Stimulated activated CD4-positive, alpha-beta T cell treated with anti-CD3 and anti-CD28 coated beads, TNF-alpha, amount 100 ng/mL, for 1 hour (primary cell): ENCODE measurements at regions not wholly inside any gene's neighbourhood (a gene's known extent, or its start where the extent isn't known, plus 50 kb on each side); places are given as distances from the start of the nearest gene placed in this dataset.
A peak's percentile ranks its signal among the peaks of the same experiment; 100 is the strongest.

Experiments used
- DNase-seq, 3 donors: peaks; one replicate each; pipeline ENCODE4 v3.0.0-alpha.2; 2020; ENCODE audit warnings: low read depth in 3 of 3, low spot score in 1 of 3

DNA sequence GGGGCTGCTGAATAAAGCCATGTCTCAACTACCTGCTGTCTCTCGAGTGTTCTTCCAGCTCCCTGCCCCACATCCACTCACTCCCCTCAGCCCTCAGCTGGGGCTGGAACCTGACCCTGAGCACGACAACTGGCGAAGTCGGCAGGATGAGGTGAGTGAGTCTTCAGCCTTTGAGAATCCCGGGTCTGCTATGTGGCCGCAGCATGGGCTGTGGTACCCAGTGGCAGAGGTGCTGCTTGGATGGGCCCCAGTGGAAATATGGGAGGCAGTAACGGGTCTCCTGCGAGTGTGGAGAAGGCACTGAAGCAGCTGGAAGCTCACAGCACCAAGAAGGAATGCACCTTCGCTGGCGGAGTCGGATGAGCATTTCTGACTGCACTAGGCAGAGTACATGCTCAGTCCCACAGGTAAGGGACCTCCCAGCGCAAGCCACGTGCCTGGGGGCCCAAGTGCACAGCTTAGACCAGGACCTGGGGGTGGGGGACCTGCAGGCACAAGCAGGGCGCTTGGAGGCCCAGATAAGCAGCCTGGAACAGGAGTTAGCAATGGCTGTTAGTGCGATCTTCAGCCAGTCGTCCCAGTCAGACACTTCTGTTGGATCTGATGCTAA is 95.5 kb upstream of the TMPO start:
- no peak for DNase-seq

DNA sequence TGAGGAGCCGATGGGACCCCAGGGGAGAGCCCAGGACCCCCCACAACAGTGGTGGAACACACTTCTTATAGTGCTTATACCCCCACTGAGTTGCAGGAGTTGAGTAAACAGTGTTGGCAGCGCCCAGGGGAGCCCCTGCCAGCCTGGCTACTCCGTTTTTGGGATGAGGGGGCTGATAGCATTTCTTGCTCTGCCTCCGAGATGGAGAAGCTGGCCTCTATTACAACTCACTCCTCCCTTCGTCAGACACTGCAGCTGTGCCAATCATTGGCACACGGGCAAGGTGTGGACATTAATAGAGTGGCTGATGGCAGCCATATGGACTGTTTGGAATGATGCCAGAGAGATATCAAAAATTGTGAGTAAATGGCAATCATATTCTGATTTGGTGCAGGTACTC is 94.9 kb upstream of the TMPO start:
- no peak for DNase-seq

DNA sequence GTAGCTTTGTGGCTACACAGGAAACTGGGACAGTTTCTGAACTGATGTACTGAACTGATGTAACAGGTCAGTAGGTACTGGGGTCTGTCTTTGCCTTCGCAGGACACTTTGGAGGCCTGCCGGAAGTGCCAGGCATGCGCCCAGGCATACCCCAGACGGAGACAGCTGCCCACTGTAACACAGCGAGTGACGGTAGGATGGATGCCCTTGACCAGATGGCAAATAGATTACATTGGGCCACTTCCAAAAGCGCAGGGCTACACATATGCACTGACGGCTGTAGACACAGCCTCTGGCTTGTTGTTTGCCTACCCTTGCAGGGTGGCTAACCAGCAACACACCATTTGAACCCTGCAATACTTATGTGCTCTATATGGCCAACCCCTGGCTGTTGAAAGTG is 94.1 kb upstream of the TMPO start:
- DNase-seq: no peak

DNA sequence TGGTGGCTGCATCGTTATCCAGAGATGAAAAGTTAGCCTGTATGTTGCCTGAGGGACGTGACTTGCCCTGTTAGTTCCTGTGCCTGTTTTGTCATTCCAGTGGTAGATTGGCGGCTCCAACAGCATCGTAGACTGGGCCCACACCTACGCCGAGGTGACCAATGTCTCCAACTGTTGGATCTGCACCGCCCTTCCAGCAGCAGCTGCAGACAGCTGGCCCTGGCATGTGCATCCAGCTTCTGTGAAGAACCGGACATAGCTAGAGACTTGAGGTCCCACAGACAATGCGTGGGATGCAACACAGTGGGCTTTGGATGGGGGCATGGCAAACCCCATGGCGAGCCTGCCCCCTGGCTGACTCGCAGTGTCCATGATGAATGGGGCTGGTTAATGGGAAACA is 93.0 kb upstream of the TMPO start:
- no peak for DNase-seq

- no peak for DNase-seq
Observed at GRCh38 chr12:98422812-98423211, 92.6 kb upstream of the TMPO start.

DNA sequence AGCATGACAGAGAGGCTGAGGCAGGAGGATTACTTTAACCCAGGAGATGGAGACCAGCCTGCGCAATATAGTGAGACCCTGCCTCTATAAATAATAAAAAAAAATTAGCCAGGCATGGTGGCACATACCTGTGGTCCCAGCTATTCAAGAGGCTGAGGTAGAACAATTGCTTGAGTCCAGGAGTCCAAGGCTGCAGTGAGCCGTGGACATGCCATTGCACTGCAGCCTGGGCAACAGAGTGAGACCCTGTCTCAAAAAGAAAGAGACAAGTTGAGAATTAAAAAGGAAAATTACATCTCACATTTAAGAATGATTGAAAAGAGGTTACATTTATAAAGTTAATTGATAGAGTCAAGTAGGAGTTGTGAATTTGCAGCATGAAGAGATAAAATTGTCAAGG is 91.4 kb upstream of the TMPO start:
- no peak for DNase-seq

DNA sequence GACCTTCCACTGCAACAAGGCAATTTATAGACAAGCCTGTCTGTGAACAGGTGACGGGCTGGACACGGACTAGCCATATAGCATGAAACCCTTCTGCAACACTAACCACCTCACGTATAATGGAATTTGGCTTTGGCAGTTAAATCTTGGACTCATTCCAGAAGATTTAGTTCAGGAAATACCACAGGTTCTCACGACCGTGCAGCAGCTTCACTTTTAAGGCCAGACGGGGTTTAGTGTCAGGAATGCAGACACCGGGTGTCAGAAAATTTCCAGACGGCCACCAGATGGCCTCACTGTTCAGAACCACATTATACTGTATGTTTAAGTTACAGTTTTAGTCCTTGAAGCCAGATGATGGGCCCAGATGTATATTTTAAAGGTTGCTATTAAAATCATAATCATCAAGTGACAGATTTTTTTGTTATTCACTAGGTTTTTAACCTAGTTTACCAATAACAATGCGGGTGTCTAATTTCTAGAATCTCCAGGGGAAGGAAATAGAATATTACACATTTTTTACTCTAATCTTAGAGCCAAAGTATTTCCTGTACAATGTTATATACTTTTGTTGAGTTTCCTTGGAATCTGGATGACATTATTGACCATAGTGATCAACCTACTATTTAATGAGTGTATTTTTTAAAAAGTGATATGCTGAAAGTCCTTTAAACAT is 90.5 kb upstream of the TMPO start:
- DNase-seq: peak; percentile 2 to 21 (median 6)

DNA sequence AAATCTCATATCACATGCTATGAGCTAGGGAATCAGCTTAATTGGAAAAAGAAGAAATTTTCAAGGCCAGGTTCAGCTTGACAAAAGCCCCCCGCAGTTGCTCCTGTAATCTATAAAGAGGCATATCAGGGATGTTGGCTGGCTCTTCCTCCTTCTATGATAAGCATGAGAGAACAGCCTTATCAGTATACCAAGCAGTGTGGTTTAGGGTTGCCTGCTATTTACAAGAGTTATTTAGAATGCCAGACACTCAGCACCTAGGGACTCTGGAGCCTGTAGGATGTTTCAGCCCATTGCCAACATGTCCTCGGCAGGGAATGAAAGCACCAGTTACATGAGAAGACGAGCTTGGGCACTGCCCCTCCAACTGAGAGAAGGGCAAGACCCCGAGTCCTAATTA is 89.5 kb upstream of the TMPO start:
- DNase-seq: no peak

DNA sequence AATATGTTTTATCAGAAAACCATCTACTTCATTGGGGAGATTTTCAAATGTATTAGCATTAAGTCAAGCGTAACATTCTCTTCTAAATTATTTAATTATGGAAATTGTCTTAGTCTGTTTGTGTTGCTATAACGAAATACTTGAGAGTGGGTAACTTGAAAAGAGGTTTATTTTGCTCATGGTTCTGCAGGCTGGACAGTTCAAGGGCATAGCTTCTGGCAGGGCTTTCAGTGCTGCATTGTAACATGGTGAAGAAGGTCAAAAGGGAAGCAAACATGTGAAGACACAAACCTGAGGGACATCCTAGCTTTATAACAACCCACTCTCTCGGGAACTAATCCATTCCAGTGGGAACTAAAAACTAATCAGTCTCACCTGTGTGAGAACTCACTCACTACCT is 84.3 kb upstream of the TMPO start:
- no peak for DNase-seq

DNA sequence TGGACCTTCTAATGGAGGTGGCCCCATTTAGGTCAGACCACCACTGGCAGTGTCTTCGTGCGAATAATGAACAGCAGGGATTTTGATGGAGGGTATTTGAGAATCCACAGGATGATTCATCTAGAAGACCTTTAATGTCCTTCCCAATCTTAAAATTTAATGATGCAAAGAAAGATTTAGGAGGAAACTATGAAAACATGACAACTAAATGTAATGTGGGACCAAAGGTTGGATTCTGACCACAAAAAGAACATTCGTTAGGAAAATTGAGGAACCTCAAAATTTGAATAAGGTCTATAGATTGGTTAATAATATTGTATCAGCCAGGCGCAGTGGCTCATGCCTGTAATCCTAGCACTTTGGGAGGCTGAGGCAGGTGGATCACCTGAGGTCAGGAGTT is 78.2 kb upstream of the TMPO start:
- DNase-seq: no peak

DNA sequence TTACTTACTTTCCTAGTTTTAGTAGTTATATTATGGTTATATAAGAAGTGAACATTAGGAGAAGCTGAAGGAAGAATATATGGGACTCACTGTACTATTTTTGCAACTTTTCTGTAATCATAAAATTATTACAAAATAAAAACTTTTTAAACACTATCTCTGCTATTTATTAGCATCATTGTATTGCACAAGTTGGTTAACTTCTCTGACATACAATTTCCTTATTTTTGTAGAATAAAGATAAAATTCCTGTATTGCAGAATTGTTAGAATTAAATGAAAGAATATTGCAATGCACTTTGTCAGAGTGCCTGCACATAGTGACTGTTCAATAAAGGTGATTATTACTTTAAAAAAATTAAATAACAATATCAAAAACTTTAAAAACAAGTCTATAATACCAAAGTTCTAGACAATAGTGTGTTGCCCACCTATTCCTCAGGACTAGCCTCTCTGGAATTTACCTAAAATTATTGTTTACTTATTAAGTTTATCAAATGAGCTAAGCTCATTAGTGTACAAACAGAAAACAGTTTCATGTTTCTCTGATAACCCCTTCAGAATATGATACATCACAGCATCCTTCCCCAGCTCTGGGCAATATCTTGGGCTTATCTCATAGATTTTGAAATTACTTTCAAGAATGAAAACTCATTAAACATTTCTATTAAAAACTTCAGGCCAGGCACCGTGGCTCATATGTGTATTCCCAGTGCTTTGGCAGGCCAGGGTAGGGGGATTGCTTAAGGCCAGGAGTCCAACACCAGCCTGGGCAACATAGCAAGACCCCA is 77.4 kb upstream of the TMPO start:
- no peak for DNase-seq

DNA sequence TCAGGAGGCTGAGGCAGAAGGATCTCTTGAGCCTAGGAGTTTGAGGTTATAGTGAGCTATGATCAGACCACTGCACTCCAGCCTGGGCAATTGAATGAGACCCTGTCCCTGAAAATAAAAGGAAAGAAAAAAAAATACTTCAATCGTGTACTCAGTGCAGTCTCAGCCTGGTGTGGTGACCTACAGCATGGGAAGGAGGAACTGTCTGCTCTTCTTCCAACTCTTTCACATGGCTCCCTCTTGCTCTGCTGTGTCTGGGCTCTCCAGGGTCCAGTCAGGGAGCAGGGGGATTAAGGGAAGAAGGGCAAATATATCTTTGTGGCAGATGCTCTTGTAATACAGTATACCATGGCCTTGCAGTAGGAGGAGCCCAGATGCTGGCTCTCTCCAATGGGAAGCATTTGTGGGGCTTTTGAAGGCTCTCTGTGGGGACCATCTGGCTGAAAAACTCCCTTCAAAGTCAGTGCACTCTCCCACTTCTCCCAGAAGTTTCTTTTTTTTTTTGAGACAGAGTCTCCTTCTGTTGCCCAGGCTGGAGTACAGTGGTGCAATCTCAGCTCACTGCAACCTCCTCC is 76.6 kb upstream of the TMPO start:
- no peak for DNase-seq

GRCh38 chr12:98439471-98439951 is 75.9 kb upstream of the TMPO start:
- DNase-seq: no peak

GRCh38 chr12:98439981-98440581 is 75.3 kb upstream of the TMPO start:
- DNase-seq: no peak

DNA sequence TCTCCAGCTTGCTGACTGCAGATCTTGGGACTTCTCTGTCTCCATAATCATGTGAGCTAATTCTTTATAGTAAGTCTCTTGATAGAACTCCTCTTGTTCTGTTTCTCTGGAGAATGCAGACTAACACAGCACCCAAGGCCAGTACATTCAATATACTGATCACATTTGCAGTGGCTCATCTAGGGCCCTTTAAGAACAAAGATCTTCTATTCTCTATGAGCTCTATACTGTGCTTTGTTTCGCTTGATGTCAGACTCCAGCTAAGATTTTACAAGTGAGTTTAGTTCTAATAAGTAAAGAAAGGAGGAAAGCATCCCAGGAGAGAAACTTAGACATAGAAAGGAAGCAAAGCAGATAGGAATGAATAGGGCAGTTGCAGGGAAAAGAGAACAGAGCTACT is 69.3 kb upstream of the TMPO start:
- DNase-seq: no peak

- no peak for DNase-seq
Observed at GRCh38 chr12:98446682-98447081, 68.7 kb upstream of the TMPO start.

DNA sequence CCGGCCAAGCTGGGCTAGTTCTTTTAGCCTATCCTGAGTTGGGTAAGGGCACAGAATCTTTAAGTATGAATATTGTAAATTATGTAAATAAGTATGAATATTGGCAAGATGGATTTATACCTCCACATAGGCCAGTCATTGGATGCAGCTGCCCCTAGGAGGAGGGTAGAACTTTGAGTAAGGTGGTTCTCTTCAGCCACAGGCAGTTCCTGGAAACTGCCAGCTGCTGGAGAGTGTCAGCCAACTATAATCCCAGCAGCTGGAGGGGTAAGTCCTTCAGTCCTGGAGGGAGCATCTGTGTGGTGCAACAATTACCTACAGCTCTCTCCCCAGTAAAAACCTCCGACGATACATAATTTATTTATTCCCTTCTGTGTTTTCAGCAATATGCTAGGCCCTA is 65.8 kb upstream of the TMPO start:
- DNase-seq: no peak

- no peak for DNase-seq
Observed at GRCh38 chr12:98453070-98453469, 62.3 kb upstream of the TMPO start.

DNA sequence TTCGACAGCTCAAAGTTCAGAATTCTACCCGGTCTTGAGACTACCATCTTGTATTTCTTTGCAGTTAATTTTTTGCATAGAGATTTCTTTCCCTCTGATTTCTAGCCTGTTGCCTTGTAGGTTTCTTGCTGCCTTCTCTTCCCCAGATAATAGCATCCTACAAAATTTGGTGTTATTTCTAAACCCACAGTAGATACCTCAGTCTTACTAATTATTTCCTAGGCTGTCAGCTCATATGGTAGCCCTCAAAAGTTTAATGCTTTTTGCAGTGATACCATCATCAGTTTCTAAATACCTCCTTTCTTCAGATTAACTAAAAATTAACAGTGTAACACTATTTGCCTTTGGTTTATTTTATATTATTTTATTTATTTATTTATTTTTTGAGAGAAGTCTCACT is 61.9 kb upstream of the TMPO start:
- no peak for DNase-seq

- no peak for DNase-seq
Observed at GRCh38 chr12:98456041-98456440, 59.3 kb upstream of the TMPO start.
